ENCODE measurements at regions not wholly inside any gene's neighbourhood (a gene's known extent, or its start where the extent isn't known, plus 50 kb on each side); places are given as distances from the start of the nearest gene placed in this dataset.

DNA sequence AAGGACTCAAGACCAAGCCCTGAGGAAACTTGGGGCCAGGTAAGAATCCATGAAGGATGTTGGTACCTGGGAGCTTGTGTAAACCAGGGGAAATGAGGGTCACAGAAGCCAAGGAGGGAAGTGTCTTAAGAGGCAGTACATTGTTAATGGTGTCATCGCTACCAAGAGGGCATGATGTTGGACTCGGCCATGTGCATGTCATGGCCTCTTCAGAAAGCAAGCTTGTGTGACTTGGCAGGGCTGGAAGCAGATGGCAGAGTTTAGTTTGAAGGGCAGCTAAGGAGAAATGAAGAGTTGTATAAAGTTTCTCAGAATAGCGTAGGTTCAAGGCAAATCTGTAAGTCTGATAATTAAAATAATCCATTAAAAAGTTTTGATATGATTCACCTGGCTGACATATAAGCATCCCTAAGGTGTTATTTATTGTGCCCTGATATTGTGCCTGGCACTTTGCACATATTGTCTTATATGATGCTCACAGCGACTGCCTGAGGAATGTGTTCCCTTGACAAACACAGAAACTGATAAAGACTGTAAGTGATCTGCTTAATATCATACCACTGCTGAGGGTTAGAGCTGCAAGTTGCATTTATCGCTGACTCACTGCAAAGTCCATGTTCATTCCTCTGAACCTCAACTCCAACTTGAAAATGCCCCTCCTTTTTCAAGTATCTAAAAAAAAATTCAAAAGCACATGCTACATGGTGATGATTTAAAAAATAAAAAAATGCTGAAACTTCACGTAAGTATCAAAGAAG is 81.3 kb upstream of the PTPN3 start:
- TF ChIP-seq, protein P1, sequence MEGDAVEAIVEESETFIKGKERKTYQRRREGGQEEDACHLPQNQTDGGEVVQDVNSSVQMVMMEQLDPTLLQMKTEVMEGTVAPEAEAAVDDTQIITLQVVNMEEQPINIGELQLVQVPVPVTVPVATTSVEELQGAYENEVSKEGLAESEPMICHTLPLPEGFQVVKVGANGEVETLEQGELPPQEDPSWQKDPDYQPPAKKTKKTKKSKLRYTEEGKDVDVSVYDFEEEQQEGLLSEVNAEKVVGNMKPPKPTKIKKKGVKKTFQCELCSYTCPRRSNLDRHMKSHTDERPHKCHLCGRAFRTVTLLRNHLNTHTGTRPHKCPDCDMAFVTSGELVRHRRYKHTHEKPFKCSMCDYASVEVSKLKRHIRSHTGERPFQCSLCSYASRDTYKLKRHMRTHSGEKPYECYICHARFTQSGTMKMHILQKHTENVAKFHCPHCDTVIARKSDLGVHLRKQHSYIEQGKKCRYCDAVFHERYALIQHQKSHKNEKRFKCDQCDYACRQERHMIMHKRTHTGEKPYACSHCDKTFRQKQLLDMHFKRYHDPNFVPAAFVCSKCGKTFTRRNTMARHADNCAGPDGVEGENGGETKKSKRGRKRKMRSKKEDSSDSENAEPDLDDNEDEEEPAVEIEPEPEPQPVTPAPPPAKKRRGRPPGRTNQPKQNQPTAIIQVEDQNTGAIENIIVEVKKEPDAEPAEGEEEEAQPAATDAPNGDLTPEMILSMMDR (IDR thresholded peaks at IDR 0.05) = no peak
- TF ChIP-seq POLR2A (IDR thresholded peaks at IDR 0.05) = no peak
